ENCODE measurements at regions not wholly inside any gene's neighbourhood (a gene's known extent, or its start where the extent isn't known, plus 50 kb on each side); places are given as distances from the start of the nearest gene placed in this dataset.

DNA sequence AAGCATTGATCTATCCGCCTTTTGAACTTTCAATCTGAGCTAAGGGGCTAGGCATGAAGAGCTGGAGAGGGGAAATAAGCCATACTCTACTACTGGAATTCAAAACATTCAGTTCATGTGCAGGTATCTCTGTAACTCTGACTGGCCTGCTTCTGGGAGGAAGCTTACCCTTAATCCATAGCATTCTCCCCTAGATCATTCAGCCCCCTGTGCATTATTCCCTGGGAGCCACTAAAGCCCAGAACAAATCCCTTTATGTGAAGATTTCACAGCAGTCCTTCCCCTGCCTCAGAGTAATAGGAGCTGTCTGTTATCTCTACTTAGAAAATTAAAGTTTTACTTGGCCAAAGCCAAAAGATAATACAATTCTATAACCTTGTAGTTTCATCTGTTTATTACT is 300.7 kb downstream of the SEC16B start:
- Histone ChIP-seq H3K4me3 (ENCODE audit: insufficient read depth, low read depth, low read length) (no peak overlapping the region), H2AFZ (replicated peaks; ENCODE audit: low read length, poor library complexity) (no peak overlapping the region), H3K9me1 (ENCODE audit: insufficient read depth, low read length) (no peaks in the 10 kb centered on the region), H3K27ac (ENCODE audit: insufficient read depth, low read length) (no peak overlapping the region), H2BK15ac (ENCODE audit: low read depth, low read length) (no peak overlapping the region), H3K14ac (replicated peaks; ENCODE audit: low read depth, low read length) (no peak overlapping the region), H3K9me3 (ENCODE audit: control insufficient read depth, insufficient read depth, low read length) (no peaks in the 10 kb centered on the region), H3K9ac (ENCODE audit: low read depth, low read length) (no peak overlapping the region), H3K23ac (ENCODE audit: low read depth, low read length) (no peak overlapping the region), H4K20me1 (ENCODE audit: insufficient read depth, low read length) (no peaks in the 10 kb centered on the region), H3K18ac (ENCODE audit: low read depth, low read length) (no peak overlapping the region), H4K91ac (ENCODE audit: insufficient read depth, low read depth, low read length) (no peak overlapping the region), H3K4me2 (ENCODE audit: low read depth, low read length) (no peak overlapping the region), H4K8ac (ENCODE audit: low read depth in 2 of 2, low read length in 2 of 2) (no peak overlapping the region), H3K79me1 (ENCODE audit: low read depth in 1 of 2, low read length in 2 of 2) (no peaks in the 10 kb centered on the region), H2BK120ac (ENCODE audit: low read depth, low read length) (no peak overlapping the region), H3K27me3 (ENCODE audit: control insufficient read depth, insufficient read depth, low read length) (no peaks in the 10 kb centered on the region), H2BK5ac (ENCODE audit: low read depth, low read length, poor library complexity, severe bottlenecking) (no peak overlapping the region), H2AK9ac (replicated peaks; ENCODE audit: low read depth, low read length, poor library complexity) (no peak overlapping the region), H3K56ac (ENCODE audit: extremely low read depth, insufficient read depth, low read length) (no peak overlapping the region), H3K4ac (ENCODE audit: low read depth, low read length) (no peak overlapping the region), H2BK20ac (ENCODE audit: low read depth, low read length) (no peak overlapping the region), H3K36me3 (ENCODE audit: control insufficient read depth, insufficient read depth, low read length) (no peaks in the 10 kb centered on the region), H3K4me1 (ENCODE audit: control insufficient read depth, insufficient read depth, low read length) (no peaks in the 10 kb centered on the region), H2AK5ac (ENCODE audit: low read depth, low read length) (no peak overlapping the region), H4K5ac (ENCODE audit: low read depth, low read length) (no peak overlapping the region)
- no CpG with 5 or more reads among the region's 1 CpG for WGBS, 2 experiments (ENCODE audit: extremely low coverage in 2 of 2, insufficient read length in 1 of 2)
- ChIA-PET CTCF (no interaction called here), POLR2A (ENCODE audit: unreplicated experiment) (no interaction called here)
- no peak for ATAC-seq (ENCODE audit: low read depth)
- TF ChIP-seq POLR2A (IDR thresholded peaks at IDR 0.05; ENCODE audit: low read depth, low read length) (no peak), MXI1 (IDR thresholded peaks at IDR 0.05; ENCODE audit: borderline replicate concordance, low read depth, low read length) (no peak), BHLHE40 (IDR thresholded peaks at IDR 0.05; ENCODE audit: low read depth, low read length) (no peak), RCOR1 (IDR thresholded peaks at IDR 0.05; ENCODE audit: insufficient replicate concordance, low read length) (no peak), MAFK (IDR thresholded peaks at IDR 0.05; ENCODE audit: low read depth, low read length) (no peak), FOS (IDR thresholded peaks at IDR 0.05; ENCODE audit: low read depth, low read length) (no peak), RAD21 (IDR thresholded peaks at IDR 0.05; ENCODE audit: low read length) (no peak), SMC3 (IDR thresholded peaks at IDR 0.05; ENCODE audit: low read depth, low read length) (no peak), NFE2L2 (IDR thresholded peaks at IDR 0.05; ENCODE audit: low read depth, low read length) (no peak)
- TF ChIP-seq, protein P1, sequence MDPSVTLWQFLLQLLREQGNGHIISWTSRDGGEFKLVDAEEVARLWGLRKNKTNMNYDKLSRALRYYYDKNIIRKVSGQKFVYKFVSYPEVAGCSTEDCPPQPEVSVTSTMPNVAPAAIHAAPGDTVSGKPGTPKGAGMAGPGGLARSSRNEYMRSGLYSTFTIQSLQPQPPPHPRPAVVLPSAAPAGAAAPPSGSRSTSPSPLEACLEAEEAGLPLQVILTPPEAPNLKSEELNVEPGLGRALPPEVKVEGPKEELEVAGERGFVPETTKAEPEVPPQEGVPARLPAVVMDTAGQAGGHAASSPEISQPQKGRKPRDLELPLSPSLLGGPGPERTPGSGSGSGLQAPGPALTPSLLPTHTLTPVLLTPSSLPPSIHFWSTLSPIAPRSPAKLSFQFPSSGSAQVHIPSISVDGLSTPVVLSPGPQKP (IDR thresholded peaks at IDR 0.05; ENCODE audit: borderline replicate concordance, low read depth, low read length): no peak
- TF ChIP-seq, protein P2, sequence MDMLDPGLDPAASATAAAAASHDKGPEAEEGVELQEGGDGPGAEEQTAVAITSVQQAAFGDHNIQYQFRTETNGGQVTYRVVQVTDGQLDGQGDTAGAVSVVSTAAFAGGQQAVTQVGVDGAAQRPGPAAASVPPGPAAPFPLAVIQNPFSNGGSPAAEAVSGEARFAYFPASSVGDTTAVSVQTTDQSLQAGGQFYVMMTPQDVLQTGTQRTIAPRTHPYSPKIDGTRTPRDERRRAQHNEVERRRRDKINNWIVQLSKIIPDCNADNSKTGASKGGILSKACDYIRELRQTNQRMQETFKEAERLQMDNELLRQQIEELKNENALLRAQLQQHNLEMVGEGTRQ (IDR thresholded peaks at IDR 0.05; ENCODE audit: low read depth, low read length): no peak
- no TSS peak for BruUV-seq (replicated peaks)
- intact Hi-C loops (cut with micrococcal nuclease) (no loop called here), dilution Hi-C loops (cut with HindIII; ENCODE audit: low sequenced_read_pairs, unreplicated experiment) (no loop called here), in situ Hi-C loops (cut with MboI; ENCODE audit: low sequenced_read_pairs) (no loop called here)
- DNase-seq: no peak
